Amniotic epithelial cell (primary cell): ENCODE measurements at regions not wholly inside any gene's neighbourhood (a gene's known extent, or its start where the extent isn't known, plus 50 kb on each side); places are given as distances from the start of the nearest gene placed in this dataset.
"Not testable (repeated sequence)": the region's sequence is repeated elsewhere in the genome, so short reads cannot be mapped to it uniquely, and the experiment has no call there.

Experiments used
- DNase-seq: peaks from one replicate; pipeline ENCODE4 v3.0.0-alpha.2; 2010; ENCODE audit warnings: low read depth

DNA sequence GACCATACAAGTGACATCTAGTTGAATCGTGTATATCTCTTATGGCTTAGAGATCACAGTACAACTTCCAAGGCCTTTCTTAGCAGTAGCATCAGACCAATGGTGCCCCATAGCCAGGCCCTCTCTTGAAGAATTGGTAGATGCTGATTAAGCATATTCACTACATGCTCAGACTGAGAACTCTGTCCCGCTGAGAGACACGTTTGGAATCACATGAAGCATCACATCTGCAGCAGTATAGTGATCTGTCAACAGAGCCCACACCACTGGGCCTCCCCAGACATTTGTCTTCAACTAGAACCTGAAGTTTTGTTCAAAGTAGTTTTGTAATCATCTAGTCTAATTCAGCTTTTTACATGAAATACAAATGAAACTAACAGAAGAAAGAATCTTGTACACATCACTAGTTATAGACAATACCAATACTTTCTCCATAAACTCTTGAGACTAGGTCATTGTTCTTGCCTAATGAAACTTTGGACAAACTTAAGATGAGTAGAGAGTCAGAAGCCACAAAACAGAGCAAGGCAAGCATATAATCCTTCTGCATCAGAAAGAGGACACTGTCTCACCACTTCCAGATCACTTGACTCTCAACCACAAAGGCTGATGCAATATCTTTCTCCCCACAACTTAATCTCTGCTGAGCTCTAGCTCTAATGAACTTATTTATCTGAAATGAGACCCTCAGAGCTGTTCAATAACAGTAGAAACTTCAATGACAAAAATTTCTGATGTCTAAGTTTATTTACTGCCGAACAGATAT lies 182.7 kb downstream of the TBX18 start:
- peak; percentile 95 for DNase-seq

DNA sequence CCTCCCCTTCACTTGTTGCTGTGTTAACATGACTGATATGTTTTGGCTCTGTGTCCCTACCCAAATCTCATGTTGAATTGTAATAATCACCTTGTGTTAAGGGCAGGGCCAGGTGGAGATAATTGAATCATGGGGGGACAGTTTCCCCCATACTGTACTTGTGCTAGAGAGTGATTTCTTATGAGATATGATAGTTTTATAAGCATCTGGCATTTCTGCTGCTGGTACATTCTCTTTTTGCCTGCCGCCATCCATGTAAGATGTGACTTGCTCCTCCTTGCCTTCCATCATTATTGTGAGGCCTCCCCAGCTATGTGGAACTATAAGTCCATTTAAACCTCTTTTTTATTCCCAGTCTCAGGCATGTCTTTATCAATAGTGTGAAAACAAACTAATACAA lies 185.0 kb downstream of the TBX18 start:
- DNase-seq: no peak

DNA sequence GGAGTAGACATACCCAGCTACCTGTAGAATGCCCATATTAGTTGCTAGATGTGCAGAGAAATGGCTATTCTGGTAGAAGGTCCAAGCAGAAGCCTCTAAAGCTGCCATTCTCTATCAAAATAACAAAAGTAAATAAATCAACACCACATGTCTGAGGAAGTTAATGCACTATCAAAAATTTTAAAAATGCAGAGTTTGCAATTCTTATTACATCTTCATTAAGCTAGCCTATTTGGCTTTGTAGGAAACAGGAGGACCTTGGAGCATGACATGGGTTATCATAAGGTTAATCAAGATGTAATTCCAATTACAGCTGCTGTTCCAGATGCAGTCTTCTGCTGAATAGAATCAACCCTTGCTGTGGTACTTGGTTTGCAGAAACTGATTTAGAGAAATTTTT lies 188.4 kb downstream of the TBX18 start:
- no peak for DNase-seq

DNA sequence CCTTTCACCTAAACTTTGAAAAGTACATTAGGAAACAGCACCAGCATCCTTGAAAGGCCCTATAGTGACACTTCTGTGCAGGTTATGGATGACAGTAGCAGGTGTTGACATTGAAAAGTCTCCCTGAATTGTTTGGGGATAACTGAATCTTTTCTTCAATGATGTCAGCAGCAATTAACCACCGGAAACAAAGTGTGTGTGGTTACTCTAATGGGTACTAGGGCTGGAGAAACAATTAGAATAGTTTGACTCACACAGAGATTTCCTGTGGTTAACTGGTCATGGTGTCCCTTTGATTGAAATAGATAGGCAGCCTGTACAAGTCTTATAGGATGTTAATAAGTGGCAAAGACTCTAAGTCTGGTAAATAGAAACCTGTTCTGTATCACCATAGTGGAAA lies 189.1 kb downstream of the TBX18 start:
- peak; percentile 49 for DNase-seq

DNA sequence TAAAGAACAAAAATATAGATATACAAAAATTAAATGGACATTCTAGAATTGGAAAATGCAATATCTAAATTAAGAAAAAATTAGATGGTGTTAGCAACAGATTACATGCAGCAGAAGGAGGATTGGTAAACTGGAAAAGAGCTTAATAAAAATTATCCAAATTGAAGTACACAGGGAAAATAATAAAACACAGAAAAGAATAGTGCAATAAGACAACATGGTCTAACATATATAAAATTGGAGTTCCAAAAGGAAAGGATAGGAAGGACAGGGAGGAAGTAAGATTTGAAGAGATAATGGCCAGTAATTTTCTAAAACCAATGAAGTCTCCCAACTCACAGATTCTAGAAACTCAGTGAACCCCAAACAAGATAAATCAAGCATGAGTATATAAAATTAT lies 194.5 kb downstream of the TBX18 start:
- no peak for DNase-seq

DNA sequence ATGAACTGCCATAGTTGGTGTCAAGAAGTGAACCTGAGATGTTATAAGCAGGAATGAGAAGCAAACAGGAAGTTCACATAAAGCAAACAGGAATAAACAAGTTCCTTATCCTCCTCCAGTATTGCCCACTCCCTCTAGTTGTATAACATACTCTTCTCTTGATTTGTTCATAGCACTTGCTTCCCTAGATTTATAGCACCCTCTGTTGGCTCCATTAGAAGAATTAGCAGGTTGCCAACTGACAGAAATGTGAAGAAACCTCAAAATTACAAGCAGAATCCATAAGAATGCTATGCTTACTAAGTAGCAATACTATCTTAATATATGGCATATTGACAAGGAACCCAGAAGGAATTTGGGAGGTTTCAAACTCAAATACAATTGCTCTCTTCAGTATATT lies 195.4 kb downstream of the TBX18 start:
- DNase-seq: peak; percentile 69

DNA sequence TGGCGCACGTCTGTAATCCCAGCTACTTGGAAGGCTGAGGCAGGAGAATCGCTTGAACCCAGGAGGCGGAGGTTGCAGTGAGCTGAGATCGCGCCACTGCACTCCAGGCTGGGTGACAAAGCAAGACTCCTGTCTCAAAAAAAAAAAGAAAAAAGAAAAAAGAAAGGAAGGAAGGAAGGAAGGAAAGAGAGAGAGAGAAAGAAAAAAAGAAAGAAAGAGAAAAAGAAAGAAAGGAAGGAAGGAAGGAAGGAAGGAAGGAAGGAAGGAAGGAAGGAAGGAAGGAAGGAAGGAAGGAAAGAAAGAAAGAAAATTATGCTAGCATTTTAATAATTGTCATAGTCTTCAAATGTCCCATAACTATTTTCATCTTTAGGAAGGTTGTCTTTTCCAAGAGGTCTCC lies 198.7 kb downstream of the TBX18 start:
- not testable (repeated sequence) for DNase-seq

DNA sequence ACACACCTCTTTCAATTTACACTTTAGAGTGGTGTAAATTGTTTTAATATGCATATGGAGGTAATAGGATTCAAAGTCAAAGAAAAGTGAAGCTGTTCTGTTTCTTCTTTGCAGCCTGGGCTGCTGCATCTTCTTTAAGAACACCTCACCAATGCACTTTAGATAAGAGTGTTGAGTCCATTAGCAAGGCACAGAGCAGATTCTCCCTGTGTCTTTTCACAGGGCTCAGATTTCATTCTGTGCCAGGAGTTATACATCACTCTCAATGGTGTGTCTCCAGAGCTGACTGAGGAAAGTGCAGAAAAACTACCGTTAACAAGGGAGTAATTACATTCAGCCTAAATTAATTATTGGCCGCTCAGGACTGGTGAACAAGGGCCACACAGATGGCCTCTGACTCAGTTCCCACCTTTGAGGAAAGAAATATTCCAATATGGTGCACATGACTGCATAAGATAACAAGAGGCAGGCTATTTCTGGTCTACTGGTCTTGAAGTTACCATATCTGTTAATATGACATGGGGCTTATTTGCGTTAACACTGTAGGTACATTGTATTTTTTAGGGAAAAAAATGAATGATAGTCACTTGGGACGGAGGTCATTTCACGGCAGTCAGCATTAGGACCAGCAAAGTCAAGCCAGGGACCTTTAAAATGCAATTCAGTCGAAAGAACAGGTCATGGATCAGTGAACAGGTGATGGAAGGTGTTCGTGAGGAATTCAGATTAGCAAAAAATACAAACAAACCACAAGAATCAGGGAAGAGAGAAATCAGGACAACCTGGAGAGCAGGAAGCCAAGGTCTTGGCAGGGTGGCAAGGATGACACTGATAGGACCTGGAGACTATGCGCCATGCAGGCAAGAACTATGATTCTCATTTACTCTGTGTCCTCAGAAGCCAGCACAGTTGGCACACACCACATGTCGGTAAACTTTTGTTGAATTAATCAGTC lies 203.7 kb downstream of the TBX18 start:
- no peak for DNase-seq

DNA sequence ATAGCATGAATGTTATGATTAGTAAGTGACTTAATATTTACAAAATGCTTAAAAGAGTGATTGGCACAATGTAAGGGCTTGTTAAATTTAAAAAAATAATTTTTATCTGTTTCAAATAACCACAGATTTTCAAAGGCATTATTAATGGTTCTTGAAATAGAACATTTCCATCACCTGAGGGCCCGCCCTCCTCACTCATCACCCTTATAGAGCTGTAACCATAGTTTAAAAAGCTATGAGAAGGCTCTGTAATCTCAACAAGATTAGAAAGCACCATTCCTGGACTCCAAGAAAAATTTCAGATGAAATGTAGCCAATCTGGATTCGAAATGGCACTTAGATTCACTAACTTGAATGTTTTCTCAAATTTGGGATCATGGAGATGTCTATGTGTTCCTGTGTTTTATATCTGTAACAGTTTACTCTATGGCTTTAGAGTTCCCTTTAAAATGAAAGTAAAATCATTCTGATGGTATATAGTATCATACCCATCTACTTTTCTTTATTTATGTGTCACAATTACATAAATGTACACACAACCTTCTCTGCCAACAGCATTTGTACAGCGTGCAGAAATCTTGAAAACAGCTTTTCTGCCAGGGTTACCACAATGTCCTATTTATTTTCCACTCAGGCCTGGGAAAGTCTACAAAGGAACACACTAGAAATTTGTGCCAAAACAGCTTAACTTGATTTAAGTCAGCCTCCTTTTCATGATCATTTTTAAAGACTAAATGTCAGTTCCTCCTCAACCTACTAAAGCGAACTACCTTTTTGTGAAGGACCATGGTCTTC lies 207.7 kb downstream of the TBX18 start:
- no peak for DNase-seq

DNA sequence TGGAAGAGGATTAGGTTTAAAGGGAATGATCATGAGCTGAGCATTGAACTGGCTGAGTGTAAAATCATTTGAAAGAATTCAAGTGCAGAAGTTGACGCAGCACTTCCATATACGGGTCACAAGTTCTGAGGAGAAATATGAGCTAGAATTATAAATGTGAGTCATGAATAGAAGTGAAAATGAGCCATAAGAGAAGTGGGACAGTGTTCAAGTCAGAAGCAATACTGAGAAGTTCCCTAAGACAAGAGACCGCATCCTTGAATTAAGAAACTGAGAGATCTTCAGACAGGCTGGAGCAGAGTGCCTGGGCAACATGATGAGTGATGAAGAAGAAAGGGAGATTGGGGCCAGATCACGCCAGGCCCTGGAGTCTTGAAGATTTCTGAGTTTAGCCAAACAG lies 209.7 kb downstream of the TBX18 start:
- DNase-seq: peak; percentile 17

DNA sequence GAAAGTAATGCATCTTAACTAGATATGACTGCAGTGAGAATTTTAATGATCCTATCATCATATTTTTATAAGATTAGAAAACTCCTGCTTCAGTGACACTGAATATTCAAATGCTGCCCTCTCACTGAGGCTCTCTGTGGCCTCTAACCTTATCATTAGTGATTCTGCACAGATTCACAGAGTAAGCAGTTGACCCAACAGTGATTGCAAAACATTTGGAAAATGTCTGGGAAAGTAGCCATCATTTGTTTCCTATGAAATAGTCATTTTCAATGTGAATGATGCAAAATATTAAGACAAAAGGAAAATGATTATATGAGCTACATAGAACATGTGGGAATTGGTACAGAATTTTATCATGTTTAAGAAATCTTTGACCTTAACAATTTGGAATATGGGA lies 210.3 kb downstream of the TBX18 start:
- DNase-seq: peak; percentile 80

DNA sequence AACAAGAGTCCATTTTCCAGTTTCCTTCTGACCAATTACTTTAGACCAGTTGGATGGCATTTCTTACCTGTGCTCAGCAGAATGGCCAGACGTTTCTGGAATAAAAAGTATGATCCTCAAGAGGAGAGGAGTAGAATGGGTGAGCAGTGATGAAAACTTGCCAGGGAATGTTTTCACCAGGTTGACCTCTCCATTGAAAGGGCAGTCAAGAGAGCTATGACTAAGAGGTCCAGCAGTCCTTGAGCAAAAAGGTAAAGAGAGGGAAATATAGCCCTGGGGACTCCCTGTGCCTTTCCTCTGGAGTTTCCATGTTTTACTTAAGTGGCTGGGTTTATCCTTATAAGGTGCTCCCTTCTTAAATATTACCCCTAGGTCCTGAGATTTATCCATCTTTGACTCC lies 210.9 kb downstream of the TBX18 start:
- DNase-seq: peak; percentile 40

DNA sequence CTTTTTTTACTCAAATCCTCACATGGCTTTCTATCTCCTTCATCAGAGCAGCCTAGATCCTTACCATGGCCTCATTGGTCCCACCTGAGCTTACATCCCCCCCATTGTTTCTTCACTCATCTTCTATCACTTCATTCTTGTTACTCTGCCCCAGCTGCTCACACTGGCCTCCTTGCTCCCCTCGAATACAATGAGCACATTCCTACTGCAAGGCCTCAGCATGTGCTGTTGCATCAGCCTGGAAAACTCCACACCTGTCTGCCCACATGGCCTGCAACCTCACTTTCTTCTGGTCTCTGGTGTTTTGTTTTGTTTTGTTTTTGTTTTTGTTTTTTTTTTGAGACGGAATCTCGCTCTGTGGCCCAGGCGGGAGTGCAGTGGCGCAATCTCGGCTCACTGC lies 212.6 kb downstream of the TBX18 start:
- DNase-seq: no peak

DNA sequence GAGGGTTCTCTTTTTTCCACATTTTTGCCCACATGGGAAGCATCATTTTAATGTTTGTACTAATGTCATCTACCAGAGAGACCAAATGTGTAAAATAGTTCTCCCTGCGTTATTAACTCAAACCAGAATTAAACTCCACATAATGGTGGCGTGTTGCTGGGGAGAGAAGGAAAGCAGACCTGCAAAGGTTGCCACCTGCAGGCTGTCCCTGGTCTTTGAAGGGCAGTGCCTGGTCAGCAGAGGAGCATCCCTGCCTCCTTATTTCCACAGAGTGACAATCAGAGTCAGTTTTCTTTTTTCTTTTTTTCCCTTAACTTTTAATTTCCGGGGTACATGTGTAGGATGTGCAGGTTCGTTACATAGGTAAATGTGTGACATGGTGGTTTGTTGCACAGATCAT lies 214.5 kb downstream of the TBX18 start:
- no peak for DNase-seq

DNA sequence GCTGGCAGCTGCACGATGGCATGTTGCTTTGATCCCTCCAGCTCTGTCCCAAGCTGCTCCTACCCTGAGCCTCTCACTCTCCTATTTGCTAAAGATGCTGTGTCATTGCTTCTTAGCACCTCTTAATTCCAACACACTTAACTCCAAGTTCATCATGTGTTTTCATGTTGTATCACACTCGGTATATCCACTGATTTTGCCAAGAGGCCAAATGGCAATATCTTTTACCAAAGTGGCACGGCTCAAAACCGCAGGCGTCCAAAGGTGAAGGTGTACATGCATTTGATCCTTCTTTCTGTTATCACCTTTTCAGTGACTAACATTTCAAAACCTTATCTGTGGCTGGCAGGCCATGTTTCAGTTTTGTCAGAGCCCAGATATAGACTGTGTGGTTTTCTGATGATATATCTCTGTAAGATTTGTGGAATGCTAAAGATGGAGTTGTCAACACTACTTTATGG lies 217.0 kb downstream of the TBX18 start:
- DNase-seq: peak; percentile 62

DNA sequence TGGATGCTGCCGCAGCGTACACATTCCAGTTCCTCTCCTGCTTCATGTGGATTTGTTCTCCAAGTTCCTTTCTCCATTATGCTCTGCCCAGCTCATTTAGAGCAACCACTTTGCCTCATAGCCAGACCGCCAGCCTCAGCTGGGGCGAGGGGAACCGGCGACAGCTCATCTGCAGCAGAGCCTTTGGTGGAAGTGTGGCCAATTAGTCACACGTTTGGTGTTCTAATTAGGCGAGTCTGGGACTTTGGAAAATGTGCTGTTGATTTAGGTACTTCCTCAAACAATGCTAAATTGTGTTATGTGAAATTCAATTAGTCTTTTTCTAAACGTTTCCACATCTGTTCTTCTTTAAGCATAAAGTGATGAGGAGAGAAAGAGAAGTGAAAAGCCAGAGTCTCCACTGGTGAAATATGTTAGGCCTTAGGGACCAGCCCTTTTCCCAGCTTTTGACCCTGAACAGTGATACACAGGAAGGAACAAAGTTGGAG lies 217.9 kb downstream of the TBX18 start:
- DNase-seq: no peak

DNA sequence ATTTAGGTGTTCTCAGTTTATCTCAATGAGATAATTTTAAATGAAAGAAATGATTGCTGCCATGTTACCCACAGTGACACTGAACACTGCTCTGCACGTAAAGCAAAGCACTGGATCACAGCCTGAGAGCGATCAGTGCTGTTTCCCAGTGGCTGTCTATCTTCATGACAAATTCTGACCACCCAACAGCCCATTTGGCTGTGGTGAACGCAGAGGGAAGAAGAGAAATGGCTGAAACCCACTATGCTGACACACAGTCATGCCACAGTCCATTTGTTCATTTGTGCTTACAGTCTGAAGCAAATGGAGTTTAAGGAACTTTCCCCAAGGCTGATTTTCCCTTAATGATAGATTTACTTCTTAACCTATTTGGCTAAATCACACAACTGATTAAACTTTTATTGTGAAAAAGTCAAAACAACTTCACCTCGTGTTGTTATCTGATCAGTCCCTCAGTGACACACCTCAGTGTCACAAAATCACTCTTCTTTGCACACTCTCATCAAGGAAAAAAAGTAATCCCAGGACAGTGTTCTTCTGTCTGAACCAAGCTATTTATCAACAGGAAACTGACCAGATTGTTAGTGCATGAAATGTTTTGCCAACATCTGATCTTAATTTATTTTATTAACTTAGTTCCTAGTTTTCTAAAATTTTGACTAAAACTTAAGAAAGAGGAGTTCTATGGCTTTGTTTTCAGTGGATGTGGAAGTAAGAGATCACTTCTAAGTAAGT lies 225.1 kb downstream of the TBX18 start:
- no peak for DNase-seq

DNA sequence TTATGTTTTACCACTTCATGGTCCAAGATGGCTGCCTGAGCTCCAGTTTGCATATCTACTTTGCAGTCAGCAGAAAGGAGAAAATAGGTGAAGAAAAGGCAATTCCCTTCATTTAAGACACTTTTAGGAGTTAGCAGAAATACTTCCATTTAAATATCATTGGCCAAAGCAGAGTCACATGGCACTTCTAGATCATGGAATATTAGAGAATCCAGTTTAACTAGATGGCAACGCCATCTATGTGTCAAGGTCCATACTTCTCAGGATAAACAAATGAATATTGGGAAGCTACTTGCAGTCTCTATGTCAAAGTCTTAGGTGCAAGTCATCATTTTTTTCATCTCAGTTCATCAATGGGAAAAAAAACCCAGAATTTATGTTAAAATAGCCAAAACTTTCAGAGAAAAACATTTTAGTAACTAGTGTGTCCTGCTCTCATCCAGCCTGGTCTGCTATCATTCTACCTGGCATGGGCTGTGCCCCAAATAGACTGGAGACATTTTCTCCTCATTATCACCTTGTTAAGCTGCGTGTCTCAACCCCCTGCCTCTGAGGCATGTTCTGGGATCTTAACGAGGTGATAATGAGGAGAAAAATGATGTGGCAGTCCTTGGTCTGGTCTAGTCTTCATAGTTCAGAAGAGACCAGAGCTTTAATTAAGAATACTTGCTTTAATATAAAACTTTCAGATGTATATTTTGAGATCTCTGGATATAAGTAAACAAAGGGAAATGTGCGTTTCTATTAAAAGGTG lies 227.3 kb downstream of the TBX18 start:
- DNase-seq: no peak

DNA sequence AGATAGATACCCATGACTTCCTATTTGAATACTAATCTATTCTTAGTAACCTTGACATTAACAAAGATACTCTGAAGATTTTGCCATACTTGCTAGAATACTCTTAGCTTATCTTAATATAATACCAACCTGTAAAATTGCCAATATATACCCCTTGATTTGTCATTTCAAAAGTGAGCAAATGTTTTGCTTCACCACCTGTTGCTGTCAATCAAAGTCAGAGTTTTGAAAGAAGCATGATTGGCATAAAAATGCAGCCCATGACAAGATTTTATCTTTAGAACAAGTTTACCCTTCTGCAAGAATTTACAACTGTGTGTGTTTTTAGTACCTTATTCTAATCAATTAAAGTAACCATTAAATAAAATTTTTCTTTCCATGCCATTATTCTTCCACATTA lies 236.2 kb downstream of the TBX18 start:
- DNase-seq: no peak

DNA sequence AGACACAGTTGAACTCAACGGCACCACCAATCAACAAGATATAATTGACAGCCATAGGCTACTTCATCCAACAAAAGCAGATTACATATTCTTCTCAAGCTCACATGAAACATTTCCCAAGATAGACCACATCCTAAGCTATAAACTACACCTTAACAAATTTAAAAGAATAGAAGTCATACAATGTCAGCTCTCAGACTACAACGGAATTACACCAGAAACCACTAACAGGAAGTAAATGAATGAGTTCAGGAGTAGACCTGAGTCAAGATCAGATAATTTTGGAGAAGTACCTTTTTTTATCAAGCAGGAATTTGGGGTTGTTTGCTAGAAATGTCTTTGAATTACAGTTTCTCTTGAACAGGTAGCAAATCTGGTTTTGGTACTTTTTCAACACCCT lies 237.8 kb downstream of the TBX18 start:
- no peak for DNase-seq

DNA sequence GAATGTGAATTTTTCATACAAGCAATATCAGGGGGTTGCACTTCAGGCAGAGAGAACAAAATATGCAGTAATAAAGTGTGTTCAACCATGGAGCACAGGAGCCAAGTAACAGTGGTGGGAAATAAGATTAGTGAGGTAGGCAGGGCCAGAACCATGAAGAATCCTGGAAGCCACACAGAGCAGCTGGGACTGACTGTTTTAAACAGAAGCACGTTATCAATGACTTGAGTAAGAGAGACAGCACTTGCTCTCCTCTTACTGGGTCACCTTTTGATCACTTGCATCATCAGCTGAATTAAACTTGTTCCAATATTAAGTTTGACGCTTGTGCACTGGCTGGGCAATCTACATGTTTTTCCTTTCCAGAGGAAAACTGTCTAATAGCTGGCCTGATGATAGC lies 238.5 kb downstream of the TBX18 start:
- no peak for DNase-seq
